CD8-positive, alpha-beta memory T cell (primary cell): ENCODE measurements at regions not wholly inside any gene's neighbourhood (a gene's known extent, or its start where the extent isn't known, plus 50 kb on each side); places are given as distances from the start of the nearest gene placed in this dataset.

Experiments
- CTCF ChIA-PET: fragments of 350-600 bp; sonication (Branson Sonifier 250); formaldehyde crosslinking; loops from one replicate; lab custom pipeline; 2021; ENCODE audit warnings: antibody characterized with exemption; lab: Charles Lee
- POLR2A ChIA-PET: fragments of 350-600 bp; sonication (Branson Sonifier 250); formaldehyde crosslinking; loops from one replicate; lab custom pipeline; 2021; ENCODE audit warnings: antibody characterized with exemption; lab: Charles Lee
- DNase-seq, 5 donors: peaks; one replicate each; pipeline versions ENCODE4 v3.0.0 to v3.0.0-alpha.2; 2020 to 2022; ENCODE audit warnings: mixed read lengths in 1 of 5
- H3K27ac ChIP-seq: one replicate; pipeline ENCODE4 v1.7.0; 2013; ENCODE audit warnings: low read depth, mild to moderate bottlenecking, low read length, moderate library complexity
- H3K27me3 ChIP-seq: 2 replicates; pipeline ENCODE4 v1.7.0; 2013; ENCODE audit warnings: low read length, mild to moderate bottlenecking; ENCODE audit not compliant: insufficient read depth, poor library complexity, severe bottlenecking
- H3K36me3 ChIP-seq: 2 replicates; pipeline ENCODE4 v1.7.0; 2013; ENCODE audit warnings: mild to moderate bottlenecking, low read length, moderate library complexity; ENCODE audit not compliant: insufficient read depth
- H3K4me1 ChIP-seq: 2 replicates; pipeline ENCODE4 v1.7.0; 2013; ENCODE audit warnings: mild to moderate bottlenecking, low read length, moderate library complexity; ENCODE audit not compliant: insufficient read depth
- H3K4me3 ChIP-seq: 2 replicates; pipeline ENCODE4 v1.7.0; 2013; ENCODE audit warnings: mild to moderate bottlenecking, low read length
- H3K9me3 ChIP-seq: 2 replicates; pipeline ENCODE4 v1.7.0; 2013; ENCODE audit warnings: mild to moderate bottlenecking, low read length
- H3K27ac Mint-ChIP-seq, 8 donors: one replicate each; pipeline ENCODE4 v1.8.0; 2020 to 2021; ENCODE audit warnings: mixed read lengths in 8 of 8, mild to moderate bottlenecking in 6 of 8, inconsistent platforms in 3 of 8, moderate library complexity in 3 of 8
- H3K27me3 Mint-ChIP-seq, 2 donors: one replicate each; pipeline ENCODE4 v1.8.0; 2020 to 2021; ENCODE audit warnings: mixed read lengths in 2 of 2, mild to moderate bottlenecking in 1 of 2, moderate library complexity in 1 of 2
- H3K36me3 Mint-ChIP-seq, 3 donors: one replicate each; pipeline ENCODE4 v1.8.0; 2020 to 2021; ENCODE audit warnings: mixed read lengths in 3 of 3, inconsistent platforms in 1 of 3, mild to moderate bottlenecking in 1 of 3
- H3K4me1 Mint-ChIP-seq, 3 donors: one replicate each; pipeline ENCODE4 v1.8.0; 2020 to 2021; ENCODE audit warnings: mixed read lengths in 3 of 3, inconsistent platforms in 1 of 3, mild to moderate bottlenecking in 1 of 3
- H3K4me3 Mint-ChIP-seq, 7 donors: one replicate each; pipeline ENCODE4 v1.8.0; 2020 to 2021; ENCODE audit warnings: mixed read lengths in 7 of 7, mild to moderate bottlenecking in 6 of 7, moderate library complexity in 4 of 7, inconsistent platforms in 2 of 7
- H3K9me3 Mint-ChIP-seq, 5 donors: one replicate each; pipeline ENCODE4 v1.8.0; 2020 to 2022; ENCODE audit warnings: mixed read lengths in 5 of 5, mild to moderate bottlenecking in 3 of 5, moderate library complexity in 2 of 5, inconsistent platforms in 1 of 5

GRCh38 chr6:81802356-81802755 is 49.9 kb upstream of the TENT5A start:
- no peaks in the 10 kb centered on the region for H3K9me3 ChIP-seq
- POLR2A ChIA-PET = no interaction called here
- no peaks in the 10 kb centered on the region for H3K4me1 Mint-ChIP-seq
- peaks cover 0 to 5% (median 0%) of the 10 kb centered on the region in 5 donors for H3K9me3 Mint-ChIP-seq
- H3K36me3 Mint-ChIP-seq = no peaks in the 10 kb centered on the region
- no peak overlapping the region for H3K27ac Mint-ChIP-seq
- H3K4me3 ChIP-seq = no peak overlapping the region
- CTCF ChIA-PET = no interaction called here
- H3K4me1 ChIP-seq = no peaks in the 10 kb centered on the region
- H3K4me3 Mint-ChIP-seq = no peak overlapping the region
- no peaks in the 10 kb centered on the region for H3K36me3 ChIP-seq
- peaks cover 0 to 3% of the 10 kb centered on the region in 2 donors for H3K27me3 Mint-ChIP-seq
- no peaks in the 10 kb centered on the region for H3K27me3 ChIP-seq
- no peak for DNase-seq
- no peak overlapping the region for H3K27ac ChIP-seq
